Stimulated activated CD4-positive, alpha-beta T cell treated with anti-CD3 and anti-CD28 coated beads, Interleukin-4, amount 100 ng/mL, for 1 hour (primary cell): ENCODE measurements at regions not wholly inside any gene's neighbourhood (a gene's known extent, or its start where the extent isn't known, plus 50 kb on each side); places are given as distances from the start of the nearest gene placed in this dataset.

ENCODE experiments used
- DNase-seq: peaks from one replicate; pipeline ENCODE4 v3.0.0-alpha.2; 2020

DNA sequence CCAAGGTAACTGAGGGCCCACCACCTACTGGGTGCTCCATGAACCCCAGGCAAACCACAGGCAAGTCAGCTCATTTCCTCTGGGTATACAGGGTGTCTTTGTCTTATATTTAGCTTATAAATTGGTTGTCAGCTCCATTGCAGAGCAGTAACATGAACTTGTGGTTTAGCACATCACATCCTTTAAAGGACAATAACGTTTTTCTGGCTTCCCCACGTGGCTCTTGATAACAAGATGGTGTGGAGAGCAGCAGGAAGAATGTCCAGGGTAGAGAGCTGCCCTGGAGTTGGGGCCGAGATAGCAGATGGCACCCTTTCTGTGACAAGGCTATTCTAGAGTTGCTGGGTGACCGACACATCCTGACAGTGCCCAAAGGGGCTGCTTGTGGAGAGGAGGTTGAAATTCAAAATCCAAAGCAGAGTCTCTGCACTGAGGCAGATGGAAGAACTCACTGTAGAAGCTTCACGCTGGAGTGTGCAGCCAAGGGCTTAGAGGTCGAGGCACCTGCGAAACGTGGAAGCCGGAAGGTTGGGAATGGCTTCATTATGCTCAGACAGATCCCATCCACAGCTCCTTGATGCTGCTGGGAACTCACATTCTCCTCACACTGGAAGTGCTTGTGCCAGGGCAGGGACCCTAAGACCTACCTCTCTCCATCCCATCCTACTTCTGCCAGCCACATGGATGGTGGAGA, 133.0 kb upstream of the FRY start:
- DNase-seq = no peak

GRCh38 chr13:31901985-31902384, 129.6 kb upstream of the FRY start:
- no peak for DNase-seq

- DNase-seq = no peak
Measured at GRCh38 chr13:31903111-31903815, 128.3 kb upstream of the FRY start.

GRCh38 chr13:31904941-31905824, 126.4 kb upstream of the FRY start:
- no peak for DNase-seq

DNA sequence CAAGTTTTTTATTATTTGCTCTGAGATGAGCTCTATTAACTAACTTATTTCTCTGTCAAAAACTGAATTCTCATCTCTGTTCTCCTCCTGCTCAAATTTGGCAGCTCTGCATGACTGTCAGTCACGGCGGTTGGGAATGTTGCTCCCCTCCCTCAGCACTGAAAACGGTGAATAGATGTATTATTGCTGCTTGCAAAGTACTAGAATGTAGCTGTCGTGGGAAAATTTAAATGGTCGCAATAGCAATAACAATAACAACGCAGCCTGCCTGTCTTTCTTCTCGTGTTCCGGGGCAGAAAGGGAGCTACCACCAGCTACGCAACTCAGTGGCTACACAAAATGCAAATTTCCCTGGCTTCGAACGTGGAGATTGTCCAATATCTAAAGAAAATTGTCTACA, 125.6 kb upstream of the FRY start:
- DNase-seq = no peak

GRCh38 chr13:31908696-31909411, 122.7 kb upstream of the FRY start:
- DNase-seq = no peak

- peak; percentile 31 for DNase-seq
Measured at GRCh38 chr13:31909864-31910551, 121.6 kb upstream of the FRY start.

DNA sequence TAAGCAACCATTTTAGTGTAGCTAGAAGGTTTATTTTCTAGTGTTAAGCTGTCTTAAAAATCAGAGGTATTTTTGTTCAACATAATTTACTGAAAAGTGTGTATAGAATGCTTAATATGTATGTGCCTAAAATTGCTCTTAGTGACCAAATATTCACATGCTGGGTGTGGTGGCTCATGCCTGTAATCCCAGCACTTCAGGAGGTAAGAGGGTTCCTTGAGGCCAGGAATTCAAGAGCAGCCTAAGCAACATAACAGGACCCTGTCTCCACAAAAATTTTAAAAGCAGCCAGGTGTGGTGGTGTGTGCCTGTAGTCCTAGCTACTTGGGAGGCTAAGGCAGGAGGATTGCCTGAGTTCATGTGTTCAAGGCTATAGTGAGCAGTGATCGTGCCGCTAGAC, 120.9 kb upstream of the FRY start:
- DNase-seq = no peak

DNA sequence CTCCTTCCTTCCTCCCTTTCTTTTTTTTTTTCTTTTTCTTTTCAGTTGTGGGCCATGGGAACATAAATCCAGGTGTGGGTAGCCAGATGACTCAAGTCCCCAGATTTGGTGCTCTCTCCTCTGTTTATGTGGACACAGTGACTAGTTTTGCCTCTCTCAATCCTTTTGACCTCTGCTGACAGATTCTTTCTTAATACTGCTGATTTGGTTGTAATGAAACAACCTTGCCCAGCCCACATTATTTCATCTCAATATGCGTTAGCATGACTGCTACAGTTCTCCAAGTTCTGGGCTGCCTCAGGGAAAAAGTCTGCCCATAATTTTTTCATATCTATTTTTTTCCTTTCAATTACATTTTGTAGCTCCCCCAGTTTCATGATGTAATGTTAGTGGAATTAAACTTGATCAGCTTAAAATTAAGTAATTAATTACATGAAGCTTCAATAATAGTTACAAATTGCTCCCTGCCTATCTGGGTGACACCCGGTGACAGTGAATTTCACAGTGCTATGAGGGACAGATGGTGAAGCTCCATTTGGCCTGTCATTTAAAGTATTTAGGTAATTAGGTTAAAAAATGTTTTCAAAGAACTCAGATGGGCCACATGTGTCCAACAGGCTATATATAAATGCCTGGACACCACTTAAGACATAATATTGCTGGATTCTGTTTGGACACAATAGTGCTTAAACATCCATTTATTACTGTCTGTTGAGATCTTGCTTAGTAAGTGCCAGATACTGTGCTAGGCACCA, 118.8 kb upstream of the FRY start:
- no peak for DNase-seq

DNA sequence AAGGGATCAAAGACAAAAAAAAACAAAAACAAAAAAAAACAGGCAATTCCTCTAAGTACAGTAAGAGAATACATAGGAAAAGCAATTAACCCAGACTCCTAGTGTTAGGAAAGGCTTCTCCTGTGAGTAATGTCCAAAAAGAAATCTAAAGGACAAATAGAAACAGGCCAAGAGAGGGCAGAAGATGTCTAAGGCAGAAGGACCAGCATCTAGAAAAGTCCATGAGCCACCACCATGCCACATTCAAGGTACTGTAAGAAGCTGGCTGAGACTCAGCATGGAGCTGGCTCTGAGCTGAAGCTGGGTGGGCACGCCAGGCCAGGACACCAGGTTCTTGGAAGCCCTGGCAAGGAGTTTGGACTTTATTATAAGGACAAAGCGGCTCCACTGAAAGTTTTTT, 118.1 kb upstream of the FRY start:
- DNase-seq = no peak

DNA sequence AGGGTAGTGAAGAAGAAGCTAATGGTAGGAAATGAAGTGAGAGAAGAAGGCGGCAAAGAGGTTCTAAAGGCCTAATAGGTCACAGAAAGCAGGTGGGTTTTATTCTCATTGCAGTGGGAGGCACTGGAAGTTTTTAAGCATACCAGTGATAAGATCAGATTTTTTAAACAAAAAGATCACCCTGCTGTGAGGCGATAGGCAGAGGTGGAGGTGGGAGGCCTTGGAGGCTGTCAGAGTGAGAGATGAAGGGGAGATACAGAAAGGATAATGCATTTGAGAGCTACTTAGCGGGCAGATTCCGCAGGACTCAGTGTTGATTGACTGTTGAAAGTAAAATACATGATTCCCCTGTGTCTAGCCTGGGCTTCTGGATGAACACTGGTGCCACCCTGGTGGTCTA, 116.7 kb upstream of the FRY start:
- DNase-seq = no peak

DNA sequence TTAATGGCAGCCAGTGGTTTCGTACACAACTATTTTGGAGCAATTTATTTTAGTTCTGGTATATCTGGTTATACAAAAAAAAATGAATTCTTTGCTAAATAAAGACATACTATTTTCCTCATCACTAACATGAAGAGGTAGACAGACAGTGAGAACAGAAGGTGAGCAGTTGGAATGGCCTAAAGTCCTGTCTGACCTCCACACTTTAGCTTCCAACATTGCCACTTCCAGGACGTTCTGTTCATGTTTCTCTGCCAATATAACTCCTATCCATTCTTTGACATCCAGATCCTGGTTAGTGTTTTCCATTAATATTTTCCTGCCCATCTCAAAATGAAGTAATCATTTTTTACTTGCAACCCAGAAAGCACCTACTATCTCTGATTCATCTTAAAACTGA, 112.9 kb upstream of the FRY start:
- DNase-seq = no peak

- DNase-seq = no peak
Measured at GRCh38 chr13:31919241-31919640, 112.3 kb upstream of the FRY start.

GRCh38 chr13:31919971-31920726, 111.4 kb upstream of the FRY start:
- DNase-seq = no peak

DNA sequence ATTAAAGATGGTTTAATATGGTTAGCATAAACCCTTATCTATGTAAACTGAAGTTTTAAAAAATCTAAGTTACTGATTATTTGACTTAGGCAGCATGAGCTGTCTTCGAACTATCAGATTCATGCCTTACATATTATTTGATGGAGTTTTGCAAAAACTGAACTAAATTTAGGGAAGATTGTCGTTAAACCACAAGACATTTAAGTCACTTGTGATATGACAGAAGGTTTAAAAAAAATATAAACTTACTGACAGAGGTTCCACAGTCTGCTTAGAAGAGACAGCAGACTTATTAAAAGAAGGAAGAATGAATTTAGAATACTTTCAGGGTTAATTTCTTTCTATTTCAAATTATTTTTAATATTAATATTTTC, 110.9 kb upstream of the FRY start:
- DNase-seq = no peak

DNA sequence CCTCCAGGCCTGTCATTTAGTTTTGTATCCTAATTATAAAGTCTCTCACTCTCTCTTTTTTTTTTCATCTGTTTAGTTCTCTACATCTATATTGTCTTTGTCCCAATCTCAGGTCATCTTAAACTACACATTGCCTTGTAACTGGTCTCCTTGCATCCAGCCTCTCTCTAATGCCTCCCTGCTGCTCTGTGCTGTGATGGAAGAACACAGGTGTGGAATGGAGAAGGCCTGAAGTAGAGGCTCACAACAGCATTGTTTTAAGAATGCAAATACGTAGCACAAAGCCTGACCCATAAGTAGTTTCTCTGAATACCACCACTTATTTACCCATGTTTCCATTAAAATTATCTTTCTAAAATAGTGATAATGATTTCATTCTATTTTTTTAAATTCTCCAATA, 108.8 kb upstream of the FRY start:
- DNase-seq = no peak

- DNase-seq = no peak
Measured at GRCh38 chr13:31923134-31923763, 108.3 kb upstream of the FRY start.

GRCh38 chr13:31925079-31925478, 106.5 kb upstream of the FRY start:
- DNase-seq = no peak

- no peak for DNase-seq
Measured at GRCh38 chr13:31927219-31927653, 104.3 kb upstream of the FRY start.

- no peak for DNase-seq
Measured at GRCh38 chr13:31929031-31929770, 102.4 kb upstream of the FRY start.
